ENCODE measurements at regions not wholly inside any gene's neighbourhood (a gene's known extent, or its start where the extent isn't known, plus 50 kb on each side); places are given as distances from the start of the nearest gene placed in this dataset.

- DNase-seq (ENCODE audit: low read depth) = no peak
- H3K4me3 ChIP-seq (ENCODE audit: low read depth, low read length) = no peak overlapping the region
- TF ChIP-seq CTCF (conservative IDR thresholded peaks at IDR 0.05; ENCODE audit: low read depth, low read length) = no peak
Observed at GRCh38 chr4:115293093-115293462, 179.7 kb upstream of the NDST4 start.

- H3K4me3 ChIP-seq (ENCODE audit: low read depth, low read length) = no peak overlapping the region
- no peak for TF ChIP-seq CTCF (conservative IDR thresholded peaks at IDR 0.05; ENCODE audit: low read depth, low read length)
- no peak for DNase-seq (ENCODE audit: low read depth)
Observed at GRCh38 chr4:115292320-115293092, 179.1 kb upstream of the NDST4 start.

- TF ChIP-seq CTCF (conservative IDR thresholded peaks at IDR 0.05; ENCODE audit: low read depth, low read length) = no peak
- no peak for DNase-seq (ENCODE audit: low read depth)
- H3K4me3 ChIP-seq (ENCODE audit: low read depth, low read length) = no peak overlapping the region
Observed at GRCh38 chr4:115287426-115287825, 174.0 kb upstream of the NDST4 start.

- no peak for TF ChIP-seq CTCF (conservative IDR thresholded peaks at IDR 0.05; ENCODE audit: low read depth, low read length)
- DNase-seq (ENCODE audit: low read depth) = no peak
- no peak overlapping the region for H3K4me3 ChIP-seq (ENCODE audit: low read depth, low read length)
Observed at GRCh38 chr4:115279330-115279729, 165.9 kb upstream of the NDST4 start.

GRCh38 chr4:115278830-115279229, 165.4 kb upstream of the NDST4 start:
- H3K4me3 ChIP-seq (ENCODE audit: low read depth, low read length) = no peak overlapping the region
- DNase-seq (ENCODE audit: low read depth) = no peak
- TF ChIP-seq CTCF (conservative IDR thresholded peaks at IDR 0.05; ENCODE audit: low read depth, low read length) = no peak

GRCh38 chr4:115275615-115276014, 162.2 kb upstream of the NDST4 start:
- H3K4me3 ChIP-seq (ENCODE audit: low read depth, low read length) = no peak overlapping the region
- no peak for TF ChIP-seq CTCF (conservative IDR thresholded peaks at IDR 0.05; ENCODE audit: low read depth, low read length)

GRCh38 chr4:115274545-115274944, 161.1 kb upstream of the NDST4 start:
- H3K4me3 ChIP-seq (ENCODE audit: low read depth, low read length) = no peak overlapping the region
- DNase-seq (ENCODE audit: low read depth) = no peak
- TF ChIP-seq CTCF (conservative IDR thresholded peaks at IDR 0.05; ENCODE audit: low read depth, low read length) = no peak

More at GRCh38 chr4:115275615-115276014, 162.2 kb upstream of the NDST4 start:
- DNase-seq (ENCODE audit: low read depth) = no peak
